ENCODE measurements at regions not wholly inside any gene's neighbourhood (a gene's known extent, or its start where the extent isn't known, plus 50 kb on each side); places are given as distances from the start of the nearest gene placed in this dataset.

- Histone ChIP-seq H3K4me1 (replicated peaks in 1 of 4; ENCODE audit: control insufficient read depth in 3 of 4, insufficient read depth in 4 of 4, low read length in 3 of 4) (no peaks in the 10 kb centered on the region), H3K4me2 (ENCODE audit: insufficient read depth in 1 of 2, low read depth in 2 of 2, low read length in 2 of 2) (no peak overlapping the region), H3K56ac (replicated peaks; ENCODE audit: insufficient read length, low read depth, low read length) (no peak overlapping the region), H3K18ac (ENCODE audit: extremely low read depth, low read length) (no peak overlapping the region), H3K27ac (ENCODE audit: low read depth, low read length) (no peak overlapping the region), H2BK20ac (ENCODE audit: low read length) (no peak overlapping the region), H3K9me3 (ENCODE audit: insufficient read depth in 2 of 2, low read depth in 1 of 2, low read length in 1 of 2) (no peaks in the 10 kb centered on the region), H2BK12ac (ENCODE audit: low read depth, low read length) (no peak overlapping the region), H3K27me3 (replicated peaks in 1 of 4; ENCODE audit: control insufficient read depth in 3 of 4, extremely low read depth in 1 of 4, insufficient read depth in 3 of 4, low read length in 3 of 4) (no peaks in the 10 kb centered on the region), H4K5ac (ENCODE audit: insufficient read length, low read depth, low read length) (no peak overlapping the region), H3K79me1 (ENCODE audit: low read depth, low read length) (no peaks in the 10 kb centered on the region), H2BK15ac (ENCODE audit: low read length) (no peak overlapping the region), H4K8ac (ENCODE audit: extremely low read depth, insufficient read depth, low read length) (no peak overlapping the region), H3K14ac (ENCODE audit: insufficient read length) (no peak overlapping the region), H3K36me3 (ENCODE audit: control insufficient read depth in 2 of 4, insufficient read depth in 4 of 4, low read length in 3 of 4) (no peaks in the 10 kb centered on the region), H3K4ac (replicated peaks; ENCODE audit: insufficient read length, low read depth, low read length) (no peak overlapping the region), H3K23me2 (ENCODE audit: low read depth, low read length) (no peaks in the 10 kb centered on the region), H4K91ac (replicated peaks; ENCODE audit: insufficient read length, low read length) (no peak overlapping the region), H4K20me1 (replicated peaks in 1 of 2; ENCODE audit: control insufficient read depth in 1 of 2, insufficient read depth in 2 of 2, low read length in 2 of 2) (no peaks in the 10 kb centered on the region), H3K9ac (replicated peaks in 1 of 4; ENCODE audit: extremely low read depth in 1 of 4, low read depth in 3 of 4, low read length in 3 of 4) (no peak overlapping the region), H3K4me3 (ENCODE audit: extremely low read depth in 1 of 4, insufficient read depth in 2 of 4, low read depth in 3 of 4, low read length in 4 of 4) (no peak overlapping the region), H3K79me2 (ENCODE audit: control insufficient read depth in 1 of 2, insufficient read depth in 2 of 2, low read length in 2 of 2) (no peaks in the 10 kb centered on the region), H2BK5ac (ENCODE audit: low read depth, low read length) (no peak overlapping the region), H2AK5ac (ENCODE audit: low read depth, low read length) (no peak overlapping the region), H2BK120ac (replicated peaks; ENCODE audit: low read depth, low read length) (no peak overlapping the region), H2AFZ (ENCODE audit: low read length) (no peak overlapping the region), H3K23ac (ENCODE audit: insufficient read length) (no peak overlapping the region)
- FAIRE-seq (no peak), DNase-seq (ENCODE audit: low read depth in 1 of 2, low spot score in 2 of 2) (no peak)
- ChIA-PET CTCF (ENCODE audit: partially characterized antibody) (interaction anchor here (0.7 to 1.1 kb wide), 6 partner anchors 11 to 906 kb away, joined by 3 to 4 read pairs (median 3); no protein-coding TSS in a partner anchor), POLR2A (ENCODE audit: partially characterized antibody) (no interaction called here)
- WGBS, 2 experiments (ENCODE audit: extremely low coverage in 1 of 2, insufficient coverage in 1 of 2, insufficient read length in 1 of 2, insufficient replicate concordance in 2 of 2, low coverage in 1 of 2, low lambda C conversion rate in 2 of 2, missing lambda C conversion rate in 1 of 2) = 86% methylated on average over 2 of the region's 2 CpGs; no CpG with 5 or more reads in 1 of the 2 experiments
- TF ChIP-seq SP4 (IDR thresholded peaks at IDR 0.05; ENCODE audit: low read length) (no peak), JUND (IDR thresholded peaks at IDR 0.05; ENCODE audit: low read length) (no peak), RXRA (IDR thresholded peaks at IDR 0.05; ENCODE audit: insufficient read depth, low read depth, low read length) (no peak), ATF3 (IDR thresholded peaks at IDR 0.05; ENCODE audit: insufficient read depth, low read depth, low read length) (no peak), KDM4A (IDR thresholded peaks at IDR 0.05; ENCODE audit: low read depth, low read length, severe bottlenecking) (no peak), CHD2 (IDR thresholded peaks at IDR 0.05; ENCODE audit: low read length) (no peak), TEAD4 (IDR thresholded peaks at IDR 0.05; ENCODE audit: low read depth, low read length) (no peak), POLR2AphosphoS5 (IDR thresholded peaks at IDR 0.05; ENCODE audit: low read depth, low read length) (no peak), ZNF274 (IDR thresholded peaks at IDR 0.05; ENCODE audit: borderline replicate concordance, extremely low read depth, low read length) (no peak), ATF2 (IDR thresholded peaks at IDR 0.05; ENCODE audit: low read length) (no peak), RFX5 (IDR thresholded peaks at IDR 0.05; ENCODE audit: borderline replicate concordance, low read depth, low read length) (no peak), CHD1 (IDR thresholded peaks at IDR 0.05; ENCODE audit: low read depth, low read length) (no peak), GTF2F1 (IDR thresholded peaks at IDR 0.05; ENCODE audit: borderline replicate concordance, low read depth, low read length) (no peak)
Observed at GRCh38 chr5:6950250-6950649, 237.0 kb downstream of the TENT4A start.

Data from H1 (cell line).